ENCODE measurements at regions not wholly inside any gene's neighbourhood (a gene's known extent, or its start where the extent isn't known, plus 50 kb on each side); places are given as distances from the start of the nearest gene placed in this dataset.

- TF ChIP-seq EZH2phosphoT487 (IDR thresholded peaks at IDR 0.05; ENCODE audit: borderline replicate concordance, low read length) (no peak), CTCF (IDR thresholded peaks at IDR 0.05; ENCODE audit: low read depth, low read length, poor library complexity, severe bottlenecking) (no peak)
- no peaks in the 10 kb centered on the region for H3K9me2 ChIP-seq (replicated peaks; ENCODE audit: control insufficient read depth, low read length)
- no peaks in the 10 kb centered on the region for H3K4me1 ChIP-seq (ENCODE audit: control insufficient read depth, low read length)
- no peaks in the 10 kb centered on the region for H3K9me3 ChIP-seq (ENCODE audit: control insufficient read depth, insufficient read depth, low read length)
- no peak overlapping the region for H3K4me3 ChIP-seq (ENCODE audit: low read length)
- H3K27me3 ChIP-seq (ENCODE audit: control insufficient read depth, low read length) = no peaks in the 10 kb centered on the region
- no peak overlapping the region for H3K27ac ChIP-seq (ENCODE audit: low read depth, low read length)
- H3K4me2 ChIP-seq (ENCODE audit: low read length) = no peak overlapping the region
- H3F3A ChIP-seq (ENCODE audit: control insufficient read depth, insufficient read depth) = no peaks in the 10 kb centered on the region
- H4K20me1 ChIP-seq (ENCODE audit: control insufficient read depth, insufficient read depth, low read depth, low read length) = no peaks in the 10 kb centered on the region
- no peaks in the 10 kb centered on the region for H3K79me2 ChIP-seq (ENCODE audit: control insufficient read depth, low read length)
- H3K36me3 ChIP-seq (ENCODE audit: control insufficient read depth, low read length) = no peaks in the 10 kb centered on the region
Observed at GRCh38 chr20:39234520-39235095, 272.5 kb downstream of the DHX35 start.

GRCh38 chr20:39233755-39234154, 271.6 kb downstream of the DHX35 start:
- Histone ChIP-seq H3K4me3 (ENCODE audit: low read length) (no peak overlapping the region), H3K36me3 (ENCODE audit: control insufficient read depth, low read length) (no peaks in the 10 kb centered on the region), H3K79me2 (ENCODE audit: control insufficient read depth, low read length) (no peaks in the 10 kb centered on the region), H3K27me3 (ENCODE audit: control insufficient read depth, low read length) (no peaks in the 10 kb centered on the region), H3K9me2 (replicated peaks; ENCODE audit: control insufficient read depth, low read length) (no peaks in the 10 kb centered on the region), H3K27ac (ENCODE audit: low read depth, low read length) (no peak overlapping the region), H3F3A (ENCODE audit: control insufficient read depth, insufficient read depth) (no peaks in the 10 kb centered on the region), H3K4me2 (ENCODE audit: low read length) (no peak overlapping the region), H4K20me1 (ENCODE audit: control insufficient read depth, insufficient read depth, low read depth, low read length) (no peaks in the 10 kb centered on the region), H3K4me1 (ENCODE audit: control insufficient read depth, low read length) (no peaks in the 10 kb centered on the region), H3K9me3 (ENCODE audit: control insufficient read depth, insufficient read depth, low read length) (no peaks in the 10 kb centered on the region)
- TF ChIP-seq CTCF (IDR thresholded peaks at IDR 0.05; ENCODE audit: low read depth, low read length, poor library complexity, severe bottlenecking) (no peak), EZH2phosphoT487 (IDR thresholded peaks at IDR 0.05; ENCODE audit: borderline replicate concordance, low read length) (no peak)

- H3K9me2 ChIP-seq (replicated peaks; ENCODE audit: control insufficient read depth, low read length) = no peaks in the 10 kb centered on the region
- no peak overlapping the region for H3K4me3 ChIP-seq (ENCODE audit: low read length)
- TF ChIP-seq CTCF (IDR thresholded peaks at IDR 0.05; ENCODE audit: low read depth, low read length, poor library complexity, severe bottlenecking) (no peak), EZH2phosphoT487 (IDR thresholded peaks at IDR 0.05; ENCODE audit: borderline replicate concordance, low read length) (no peak)
- no peaks in the 10 kb centered on the region for H4K20me1 ChIP-seq (ENCODE audit: control insufficient read depth, insufficient read depth, low read depth, low read length)
- no peaks in the 10 kb centered on the region for H3K36me3 ChIP-seq (ENCODE audit: control insufficient read depth, low read length)
- H3K27ac ChIP-seq (ENCODE audit: low read depth, low read length) = no peak overlapping the region
- H3F3A ChIP-seq (ENCODE audit: control insufficient read depth, insufficient read depth) = no peaks in the 10 kb centered on the region
- H3K4me1 ChIP-seq (ENCODE audit: control insufficient read depth, low read length) = no peaks in the 10 kb centered on the region
- no peaks in the 10 kb centered on the region for H3K79me2 ChIP-seq (ENCODE audit: control insufficient read depth, low read length)
- H3K9me3 ChIP-seq (ENCODE audit: control insufficient read depth, insufficient read depth, low read length) = no peaks in the 10 kb centered on the region
- H3K27me3 ChIP-seq (ENCODE audit: control insufficient read depth, low read length) = no peaks in the 10 kb centered on the region
- H3K4me2 ChIP-seq (ENCODE audit: low read length) = no peak overlapping the region
Observed at GRCh38 chr20:39227416-39227815, 265.3 kb downstream of the DHX35 start.

Measured in DOHH2 (cell line).